Gastroesophageal sphincter (tissue), 4 donors: ENCODE measurements at regions not wholly inside any gene's neighbourhood (a gene's known extent, or its start where the extent isn't known, plus 50 kb on each side); places are given as distances from the start of the nearest gene placed in this dataset.

Experiments used
- ATAC-seq: fragments of 150-250 bp; one replicate; pipeline ENCODE4 v1.9.1; 2016; ENCODE audit warnings: mild to moderate bottlenecking, moderate library complexity
- H3K27ac ChIP-seq, 4 donors: fragments of 200-600 bp; sonication (generic) in 3 of 4; 1 replicate in 3 of 4; 2 replicates in 1 of 4; pipeline ENCODE4 v1.5.1; 2016 to 2019
- H3K27me3 ChIP-seq: fragments of 200-600 bp; sonication (generic); one replicate; pipeline ENCODE4 v1.5.1; 2019
- H3K36me3 ChIP-seq, 2 donors: fragments of 200-600 bp; sonication (generic); one replicate each; pipeline ENCODE4 v1.5.1; 2019; ENCODE audit warnings: control low read depth in 1 of 2
- H3K4me1 ChIP-seq, 3 donors: fragments of 200-600 bp; sonication (generic); 1 replicate in 2 of 3; 2 replicates in 1 of 3; pipeline ENCODE4 v1.5.1; 2016 to 2019; ENCODE audit warnings: control low read depth in 2 of 3
- H3K4me3 ChIP-seq, 2 donors: fragments of 200-600 bp; sonication (generic); one replicate each; pipeline ENCODE4 v1.5.1; 2019; ENCODE audit warnings: mild to moderate bottlenecking in 1 of 2, moderate library complexity in 1 of 2
- H3K9me3 ChIP-seq, 3 donors: fragments of 200-600 bp; sonication (generic); one replicate each; pipeline ENCODE4 v1.5.1; 2017 to 2019; ENCODE audit warnings: control low read depth in 2 of 3
- CTCF ChIP-seq, 4 experiments: fragments of 200-600 bp in 2 of 4; fragments of 450-650 bp in 2 of 4; sonication (generic) in 1 of 4; IDR thresholded peaks; one replicate each; pipeline ENCODE4 v1.5.1; 2017 to 2019; ENCODE audit warnings: antibody characterized with exemption in 4 of 4, mild to moderate bottlenecking in 2 of 4, moderate library complexity in 2 of 4
- EP300 ChIP-seq: sonication (generic); formaldehyde crosslinking; IDR thresholded peaks from one replicate; pipeline ENCODE4 v1.6.1; 2017; ENCODE audit warnings: antibody characterized with exemption, mild to moderate bottlenecking
- POLR2A ChIP-seq, 2 donors: fragments of 450-650 bp; IDR thresholded peaks; one replicate each; pipeline ENCODE4 v1.6.1; 2017; ENCODE audit warnings: antibody characterized with exemption in 2 of 2, mild to moderate bottlenecking in 2 of 2, moderate library complexity in 1 of 2
- POLR2AphosphoS5 ChIP-seq: sonication (generic); formaldehyde crosslinking; IDR thresholded peaks from one replicate; pipeline ENCODE4 v1.6.1; 2017; ENCODE audit warnings: antibody characterized with exemption
- WGBS, 2 donors: methylation state at CpG; one replicate each; pipeline ENCODE4 v1.1.5; 2018; ENCODE audit warnings: low coverage in 1 of 2; 5-methylcytosine and 5-hydroxymethylcytosine counted together

GRCh38 chrX:117508021-117508420 lies 608.6 kb downstream of the KLHL13 start:
- TF ChIP-seq POLR2A (IDR thresholded peaks at IDR 0.05) (no peak), POLR2AphosphoS5 (no peak), CTCF (IDR thresholded peaks at IDR 0.05) (no peak), EP300 (no peak)
- no peaks in the 10 kb centered on the region for H3K9me3 ChIP-seq
- no peaks in the 10 kb centered on the region for H3K4me1 ChIP-seq
- WGBS, 2 donors = 34 to 68% methylated on average over 2 of the region's 2 CpGs
- H3K4me3 ChIP-seq = no peak overlapping the region
- H3K36me3 ChIP-seq = no peaks in the 10 kb centered on the region
- no peak overlapping the region for H3K27ac ChIP-seq
- no peak for ATAC-seq
- H3K27me3 ChIP-seq = no peaks in the 10 kb centered on the region

GRCh38 chrX:117487421-117487820 lies 629.2 kb downstream of the KLHL13 start:
- ATAC-seq = no peak
- 0% methylated on average over 1 of the region's 1 CpG; no CpG with 5 or more reads in 1 of the 2 donors for WGBS, 2 donors
- TF ChIP-seq CTCF (IDR thresholded peaks at IDR 0.05) (no peak), POLR2AphosphoS5 (no peak), POLR2A (IDR thresholded peaks at IDR 0.05) (no peak), EP300 (no peak)
- Histone ChIP-seq H3K27ac (peak overlapping the region in 3 of 4 donors; percentile 5 to 49 (median 38)), H3K9me3 (no peaks in the 10 kb centered on the region), H3K36me3 (no peaks in the 10 kb centered on the region), H3K27me3 (no peaks in the 10 kb centered on the region), H3K4me3 (no peak overlapping the region), H3K4me1 (peaks cover 0 to 9% (median 5%) of the 10 kb centered on the region in 3 donors)

GRCh38 chrX:117483950-117484349 lies 632.7 kb downstream of the KLHL13 start:
- TF ChIP-seq POLR2AphosphoS5 = no peak
- no peak for TF ChIP-seq POLR2A (IDR thresholded peaks at IDR 0.05)
- no peak for TF ChIP-seq CTCF (IDR thresholded peaks at IDR 0.05)
- no peak for TF ChIP-seq EP300
- H3K9me3 ChIP-seq = no peaks in the 10 kb centered on the region
- H3K4me3 ChIP-seq = no peak overlapping the region
- no peaks in the 10 kb centered on the region for H3K27me3 ChIP-seq
- no peak for ATAC-seq
- 66 to 82% methylated on average over 2 to 4 of the region's 6 CpGs for WGBS, 2 donors
- no peak overlapping the region for H3K27ac ChIP-seq
- H3K36me3 ChIP-seq = no peaks in the 10 kb centered on the region
- H3K4me1 ChIP-seq = peaks cover 0 to 9% (median 5%) of the 10 kb centered on the region in 3 donors

- no CpG with 5 or more reads among the region's 1 CpG for WGBS, 2 donors
- no peaks in the 10 kb centered on the region for H3K27me3 ChIP-seq
Observed at GRCh38 chrX:117458243-117458968, 658.2 kb downstream of the KLHL13 start.

More at GRCh38 chrX:117458243-117458968, 658.2 kb downstream of the KLHL13 start:
- no peaks in the 10 kb centered on the region for H3K36me3 ChIP-seq
- H3K4me1 ChIP-seq = no peaks in the 10 kb centered on the region
- TF ChIP-seq POLR2A (IDR thresholded peaks at IDR 0.05) (no peak), POLR2AphosphoS5 (no peak), EP300 (no peak), CTCF (IDR thresholded peaks at IDR 0.05) (no peak)
- H3K27ac ChIP-seq = no peak overlapping the region
- peaks cover 0 to 5% (median 0%) of the 10 kb centered on the region in 3 donors for H3K9me3 ChIP-seq
- no peak for ATAC-seq
- no peak overlapping the region for H3K4me3 ChIP-seq
